GM21515 (cell line): ENCODE measurements at regions not wholly inside any gene's neighbourhood (a gene's known extent, or its start where the extent isn't known, plus 50 kb on each side); places are given as distances from the start of the nearest gene placed in this dataset.
"Not testable (repeated sequence)": the region's sequence is repeated elsewhere in the genome, so short reads cannot be mapped to it uniquely, and the experiment has no call there.

Experiments used
- ATAC-seq: cut with Tn5 transposase; IDR thresholded peaks from one replicate; pipeline ENCODE4 v1.9.1; 2021; ENCODE audit not compliant: unreplicated experiment

- no peak for ATAC-seq
Measured at GRCh38 chr3:127045435-127046045, 62.6 kb downstream of the PLXNA1 start.

DNA sequence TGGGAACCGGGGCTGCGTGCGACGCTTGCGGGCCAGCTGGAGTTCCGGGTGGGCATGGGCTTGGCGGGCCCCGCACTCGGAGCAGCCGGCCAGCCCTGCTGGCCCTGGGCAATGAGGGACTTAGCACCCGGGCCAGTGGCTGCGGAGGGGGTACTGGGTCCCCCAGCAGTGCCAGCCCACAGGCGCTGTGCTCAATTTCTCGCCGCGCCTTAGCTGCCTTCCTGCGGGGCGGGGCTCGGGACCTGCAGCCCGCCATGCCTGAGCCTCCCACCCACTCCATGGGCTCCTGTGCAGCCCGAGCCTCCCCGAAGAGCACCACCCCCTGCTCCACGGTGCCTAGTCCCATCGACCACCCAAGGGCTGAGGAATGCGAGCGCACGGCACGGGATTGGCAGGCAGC lies 63.8 kb downstream of the PLXNA1 start:
- not testable (repeated sequence) for ATAC-seq

DNA sequence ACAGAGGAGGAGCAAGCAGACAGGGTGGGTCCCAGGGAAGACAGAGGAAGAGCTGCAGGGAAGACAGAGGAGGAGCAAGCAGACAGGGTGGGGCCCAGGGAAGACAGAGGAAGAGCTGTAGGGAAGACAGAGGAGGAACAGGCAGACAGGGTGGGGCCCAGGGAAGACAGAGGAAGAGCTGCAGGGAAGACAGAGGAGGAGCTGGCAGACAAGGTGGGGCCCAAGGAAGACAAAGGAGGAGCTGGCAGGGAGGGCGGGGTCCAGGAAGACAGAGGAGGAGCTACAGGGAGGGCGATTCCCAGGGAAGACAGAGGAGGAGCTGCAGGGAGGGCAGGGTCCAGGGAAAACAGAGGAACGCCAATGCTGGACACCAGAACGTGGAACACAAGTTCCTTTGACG lies 66.5 kb downstream of the PLXNA1 start:
- ATAC-seq = no peak

GRCh38 chr3:127050733-127051132 lies 67.8 kb downstream of the PLXNA1 start:
- ATAC-seq = no peak

DNA sequence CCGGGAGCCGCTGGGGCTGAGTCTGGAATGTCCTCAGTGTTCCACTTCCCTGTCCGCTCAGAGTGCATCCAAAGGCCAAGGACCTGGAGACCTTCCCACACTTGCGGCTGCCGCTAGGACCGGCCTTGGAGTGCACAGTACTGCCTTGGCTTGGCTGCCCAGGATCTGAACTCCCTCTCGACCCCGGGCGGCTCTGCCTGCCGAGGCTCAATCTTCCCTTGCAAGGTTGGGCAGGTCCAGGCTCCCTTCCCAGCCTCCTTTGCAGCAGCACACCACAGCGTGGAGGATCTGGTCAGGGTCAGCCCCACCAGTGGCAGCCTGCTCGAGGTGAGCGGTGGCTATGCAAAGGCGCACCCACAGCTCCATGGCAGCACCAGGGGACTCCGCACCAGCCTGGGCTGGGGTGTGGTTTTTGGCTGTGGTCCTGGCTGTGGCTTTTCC lies 69.2 kb downstream of the PLXNA1 start:
- no peak for ATAC-seq

DNA sequence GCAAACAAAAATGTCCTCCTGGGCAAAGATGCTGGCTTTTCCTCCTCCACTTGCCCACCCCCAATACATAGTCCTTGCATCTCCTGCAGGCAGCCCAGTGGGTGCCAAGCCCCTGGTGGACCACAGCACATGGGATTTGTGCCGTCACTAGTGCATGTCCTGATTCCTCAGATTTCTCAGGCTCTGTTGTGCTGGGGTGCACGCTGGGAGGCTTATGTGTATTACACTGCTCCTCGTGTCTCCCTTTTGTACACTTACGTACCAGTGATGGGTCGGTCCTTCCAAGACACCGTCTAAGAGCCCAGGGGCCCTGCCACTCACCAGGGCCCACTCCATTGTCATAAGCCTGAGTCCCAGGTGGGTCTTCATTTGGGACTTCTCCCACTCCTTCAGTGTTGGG lies 70.1 kb downstream of the PLXNA1 start:
- no peak for ATAC-seq

GRCh38 chr3:127053450-127053849 lies 70.5 kb downstream of the PLXNA1 start:
- no peak for ATAC-seq

- ATAC-seq = no peak
Measured at GRCh38 chr3:127053979-127054378, 71.1 kb downstream of the PLXNA1 start.

DNA sequence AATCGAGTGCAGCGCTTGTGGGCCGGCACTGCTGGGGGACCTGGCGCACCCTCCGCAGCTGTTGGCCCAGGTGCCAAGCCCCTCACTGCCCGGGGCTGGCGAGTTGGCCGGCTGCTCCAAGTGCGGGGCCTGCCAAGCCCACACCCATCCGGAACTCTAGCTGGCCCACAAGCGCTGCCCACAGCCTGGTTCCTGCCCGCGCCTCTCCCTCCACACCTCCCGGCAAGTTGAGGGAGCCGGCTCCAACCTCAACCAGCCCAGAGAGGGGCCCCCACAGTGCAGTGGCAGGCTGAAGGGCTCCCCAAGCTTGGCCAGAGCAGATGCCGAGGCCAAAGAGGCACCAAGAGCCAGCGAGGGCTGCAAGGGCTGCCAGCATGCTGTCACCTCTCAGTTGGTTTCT lies 73.4 kb downstream of the PLXNA1 start:
- no peak for ATAC-seq

DNA sequence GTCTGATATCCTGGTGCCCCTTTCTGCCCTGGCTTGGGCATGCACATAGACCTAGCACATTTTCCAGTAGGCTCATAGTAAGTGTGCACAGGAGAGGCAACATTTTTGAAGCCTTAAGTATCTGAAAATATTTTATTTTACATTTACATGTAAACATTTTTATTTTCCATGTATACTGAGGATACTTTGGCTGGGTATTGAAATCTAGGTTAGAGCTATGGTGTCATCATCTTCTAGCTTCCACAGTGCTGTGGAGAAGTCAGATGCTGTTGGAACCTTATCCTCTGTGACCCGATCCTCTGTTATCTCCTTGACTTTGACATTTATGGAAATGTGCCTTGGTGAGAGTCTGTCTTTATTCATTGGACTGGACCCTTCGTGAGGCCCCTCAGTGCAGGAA lies 74.1 kb downstream of the PLXNA1 start:
- ATAC-seq = no peak

DNA sequence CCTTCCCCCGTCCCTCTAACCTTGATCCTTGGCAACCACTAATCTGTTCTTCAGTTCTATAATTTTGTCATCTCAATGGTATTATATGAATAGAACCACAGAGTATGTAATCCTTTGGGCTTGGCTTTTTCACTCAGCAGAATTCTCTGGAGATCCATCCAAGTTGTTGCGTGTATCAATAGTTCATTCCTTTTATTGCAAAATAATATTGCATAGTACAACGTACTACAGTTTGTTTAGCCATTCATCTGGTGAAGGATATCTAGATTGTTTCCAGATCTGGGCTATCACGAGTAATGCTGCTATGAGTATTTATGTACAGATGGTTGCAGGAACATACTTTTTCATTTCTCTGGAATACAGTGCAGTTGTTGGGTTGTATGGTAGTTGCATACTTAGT lies 76.2 kb downstream of the PLXNA1 start:
- ATAC-seq = no peak

DNA sequence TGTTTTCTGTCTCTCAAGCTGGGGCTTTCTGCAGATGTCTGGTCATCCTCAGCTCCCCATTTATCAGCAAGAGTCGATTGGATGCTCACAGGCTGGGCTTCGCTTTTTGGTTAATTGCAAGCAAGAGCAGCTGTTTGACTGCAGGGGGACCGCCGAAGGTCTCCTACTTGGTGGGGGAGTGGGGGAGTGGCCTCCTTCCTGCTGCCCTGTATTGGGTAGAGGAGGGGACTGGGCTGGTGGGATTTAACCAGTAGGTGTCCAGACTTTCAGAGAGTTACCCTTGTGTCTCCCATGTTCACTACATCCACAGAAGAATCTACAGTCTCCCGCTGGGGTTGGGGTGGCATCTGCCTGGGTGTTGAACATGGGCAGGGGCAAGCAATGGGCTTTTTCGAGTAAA lies 78.7 kb downstream of the PLXNA1 start:
- ATAC-seq = no peak

- no peak for ATAC-seq
Measured at GRCh38 chr3:127062926-127063325, 80.0 kb downstream of the PLXNA1 start.

DNA sequence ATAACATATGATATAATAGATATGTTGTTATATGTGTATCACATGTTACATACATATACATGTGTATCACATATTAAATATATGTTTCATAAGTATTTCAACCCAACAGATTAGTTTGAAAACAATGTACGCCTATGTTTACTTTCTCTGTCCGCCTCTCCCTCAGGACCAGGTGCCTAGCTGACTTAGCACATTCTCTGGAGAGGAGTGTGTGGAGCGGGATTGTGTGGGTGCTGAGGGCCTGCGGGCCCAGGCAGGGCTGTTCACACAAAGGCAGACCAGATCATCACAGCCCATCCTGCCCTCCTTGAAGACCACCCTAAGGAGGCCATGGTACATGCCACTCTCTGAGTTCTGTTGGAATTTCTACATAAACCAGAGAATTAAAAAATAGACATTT lies 81.0 kb downstream of the PLXNA1 start:
- ATAC-seq = no peak

DNA sequence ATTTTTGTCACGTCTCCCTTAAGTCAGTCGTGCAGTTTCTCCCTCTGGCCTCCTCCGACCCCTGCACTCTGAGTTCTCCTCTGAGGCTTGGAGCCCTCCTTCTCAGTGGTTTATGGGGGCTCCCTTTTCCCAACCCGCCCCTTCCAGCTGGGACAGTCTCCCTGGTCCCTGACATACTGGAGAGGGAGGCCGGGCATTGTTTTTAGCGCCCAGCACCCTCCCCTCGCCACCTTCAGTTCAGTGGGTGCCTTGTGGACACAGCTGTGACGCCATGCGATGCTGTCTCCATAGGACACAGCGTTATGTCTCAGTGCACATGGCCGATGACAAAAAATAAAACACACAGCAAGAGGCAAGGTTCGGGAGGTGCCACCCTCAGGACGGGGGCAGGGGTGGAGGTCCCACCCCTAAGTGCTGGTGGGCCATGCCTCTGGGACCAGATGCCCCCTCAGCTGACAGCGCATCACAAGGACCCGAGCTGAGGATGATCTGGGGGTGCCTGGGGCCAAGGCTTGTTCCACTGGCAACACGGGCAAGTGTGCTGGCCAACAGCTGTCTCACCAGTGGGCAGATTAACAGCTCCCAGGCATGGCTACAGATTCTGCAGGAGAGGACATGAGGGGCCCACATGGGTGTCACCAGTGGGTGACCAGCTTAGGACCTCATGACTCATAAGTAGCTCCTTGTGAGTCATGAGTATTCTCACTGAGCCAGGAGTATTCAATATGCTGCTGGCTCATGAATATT lies 81.6 kb downstream of the PLXNA1 start:
- ATAC-seq = no peak

- no peak for ATAC-seq
Measured at GRCh38 chr3:127065138-127065427, 82.2 kb downstream of the PLXNA1 start.

DNA sequence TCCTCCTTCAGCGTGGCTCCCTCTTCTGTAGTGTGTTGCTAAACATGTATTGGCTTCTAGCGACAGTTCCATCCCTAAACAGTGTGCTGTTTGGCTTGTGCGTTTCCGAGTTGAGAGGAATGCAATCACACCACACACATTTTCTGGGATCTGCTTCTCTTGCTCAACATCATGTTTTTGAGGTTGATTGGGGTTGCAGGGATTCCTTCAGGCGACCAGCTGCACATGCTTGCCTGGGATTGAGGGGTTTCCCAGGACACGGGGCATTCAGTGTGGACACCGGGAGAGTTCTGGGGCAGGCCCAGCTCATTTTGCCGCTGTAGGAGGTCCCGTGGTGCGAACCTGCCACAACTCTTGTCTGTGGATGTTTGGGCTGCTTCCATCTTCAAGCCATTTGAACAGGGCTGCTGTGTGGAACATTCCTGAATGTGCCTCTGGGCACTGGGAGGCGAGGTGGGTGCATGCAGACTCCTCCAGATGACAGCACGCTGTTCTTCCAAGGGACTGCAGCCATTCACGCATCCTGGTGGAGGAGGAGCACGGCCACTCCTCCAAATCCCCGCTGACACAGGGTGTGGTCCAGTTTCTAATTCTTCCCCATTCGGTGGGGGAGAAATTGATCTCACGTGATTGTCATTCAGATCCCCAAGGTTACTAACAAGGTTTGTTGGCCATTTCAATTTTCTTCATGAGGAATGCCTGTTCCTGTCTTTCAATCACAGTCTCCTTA lies 82.8 kb downstream of the PLXNA1 start:
- ATAC-seq = no peak

DNA sequence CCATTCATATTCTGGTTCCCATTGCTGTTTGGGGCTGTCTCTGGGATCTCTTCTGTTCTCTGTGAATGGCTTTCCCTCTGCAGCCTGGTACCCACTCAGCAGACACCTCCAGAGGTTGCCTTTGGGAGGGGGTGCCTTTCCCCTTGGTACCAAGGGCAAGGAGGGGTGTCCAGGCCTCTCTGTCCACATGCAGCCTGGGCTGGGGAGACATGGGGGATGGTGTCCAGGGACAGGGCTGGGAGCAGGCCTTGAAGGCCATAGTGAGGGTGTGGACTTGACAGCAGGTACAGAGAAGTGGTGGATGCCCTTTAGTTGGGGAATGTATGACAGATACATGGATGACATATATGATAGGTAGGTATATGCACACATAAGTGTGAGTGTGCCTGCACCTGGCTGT lies 83.7 kb downstream of the PLXNA1 start:
- no peak for ATAC-seq

GRCh38 chr3:127067116-127067910 lies 84.4 kb downstream of the PLXNA1 start:
- ATAC-seq = no peak

DNA sequence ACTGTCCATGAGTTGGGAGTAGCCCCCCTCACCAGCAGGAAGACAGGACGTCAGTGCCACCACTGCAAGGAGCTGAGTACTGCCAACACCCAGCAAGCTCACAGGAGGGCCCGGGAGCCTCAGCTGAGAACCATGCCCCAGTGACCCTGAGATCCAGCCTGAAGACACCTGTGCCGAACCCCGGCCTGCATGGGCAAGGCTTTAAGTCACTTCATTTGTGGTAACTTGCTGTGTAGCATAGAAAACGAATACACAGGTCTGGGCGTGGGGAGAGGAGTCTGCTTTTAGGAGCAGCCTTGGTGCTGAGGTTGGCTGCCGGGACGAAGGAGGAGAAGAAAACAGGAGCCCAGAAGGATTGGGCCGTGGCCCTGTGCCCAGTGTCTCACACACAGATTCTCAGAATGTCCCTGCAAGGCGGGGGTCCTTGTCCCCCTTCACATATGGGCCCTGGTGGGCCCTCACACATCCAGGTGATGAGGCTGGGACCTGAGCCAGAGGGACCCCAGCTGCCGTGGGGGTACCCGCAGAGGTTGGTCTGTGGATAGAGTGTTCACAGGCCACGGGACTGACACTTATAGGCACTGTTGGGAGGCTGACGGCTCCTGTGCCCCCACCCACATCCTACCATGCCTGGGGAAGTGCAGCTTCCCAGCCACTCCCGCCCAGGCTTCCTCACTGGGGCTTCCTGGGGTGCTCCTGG lies 85.3 kb downstream of the PLXNA1 start:
- ATAC-seq = no peak

GRCh38 chr3:127068871-127069270 lies 86.0 kb downstream of the PLXNA1 start:
- ATAC-seq = no peak
